Esophagus squamous epithelium (tissue), 4 donors: ENCODE measurements at regions not wholly inside any gene's neighbourhood (a gene's known extent, or its start where the extent isn't known, plus 50 kb on each side); places are given as distances from the start of the nearest gene placed in this dataset.

Source experiments
- CTCF ChIP-seq, 6 experiments: fragments of 450-650 bp in 4 of 6; fragments of 200-600 bp in 2 of 6; sonication (generic) in 2 of 6; IDR thresholded peaks; one replicate each; pipeline ENCODE4 v1.5.1; 2016 to 2019; ENCODE audit warnings: antibody characterized with exemption in 6 of 6, mild to moderate bottlenecking in 4 of 6, moderate library complexity in 4 of 6
- POLR2A ChIP-seq, 4 donors: fragments of 450-650 bp; IDR thresholded peaks; one replicate each; pipeline ENCODE4 v1.6.1; 2017; ENCODE audit warnings: antibody characterized with exemption in 4 of 4, mild to moderate bottlenecking in 4 of 4, moderate library complexity in 3 of 4

DNA sequence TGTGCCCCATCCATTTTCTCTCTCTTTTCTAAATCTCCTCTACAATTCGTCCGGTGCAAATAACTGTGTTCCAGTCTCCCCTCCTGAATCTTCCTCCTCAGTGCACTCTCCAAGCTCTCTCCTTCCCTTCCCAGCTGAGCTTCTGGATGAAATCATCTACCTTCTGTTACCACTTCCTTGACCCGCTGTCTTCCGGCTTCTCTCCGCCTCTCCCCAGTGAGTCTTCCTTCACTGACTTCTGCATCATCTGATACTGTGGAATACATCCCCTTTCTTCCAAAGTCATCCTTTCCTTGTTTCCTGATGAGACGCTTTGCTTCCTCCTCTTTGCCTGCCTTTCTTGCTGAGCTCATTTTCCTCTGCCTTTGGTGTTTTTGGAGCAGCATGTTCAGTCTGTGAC, 96.9 kb downstream of the MAB21L3 start:
- no peak for TF ChIP-seq CTCF (IDR thresholded peaks at IDR 0.05)
- TF ChIP-seq POLR2A (IDR thresholded peaks at IDR 0.05), result no peak
